Thymus (tissue), 11 donors: ENCODE measurements at regions not wholly inside any gene's neighbourhood (a gene's known extent, or its start where the extent isn't known, plus 50 kb on each side); places are given as distances from the start of the nearest gene placed in this dataset.

ENCODE experiments used
- DNase-seq, 9 donors: peaks; one replicate each; pipeline ENCODE4 v3.0.0-alpha.2; 2013; ENCODE audit warnings: low spot score in 9 of 9, low read depth in 6 of 9, missing footprints in 1 of 9
- H3K27ac ChIP-seq, 2 donors: one replicate each; pipeline ENCODE4 v1.5.1; 2013; ENCODE audit warnings: control low read depth in 1 of 2, low read depth in 1 of 2, low read length in 1 of 2, mild to moderate bottlenecking in 1 of 2, moderate library complexity in 1 of 2
- H3K27me3 ChIP-seq, 2 donors: one replicate each; pipeline ENCODE4 v1.5.1; 2013; ENCODE audit warnings: low read length in 1 of 2; ENCODE audit not compliant: control insufficient read depth in 2 of 2, insufficient read depth in 1 of 2
- H3K36me3 ChIP-seq, 2 donors: one replicate each; pipeline ENCODE4 v1.5.1; 2013; ENCODE audit warnings: low read length in 1 of 2, mild to moderate bottlenecking in 1 of 2, moderate library complexity in 1 of 2; ENCODE audit not compliant: control insufficient read depth in 2 of 2, insufficient read depth in 2 of 2
- H3K4me1 ChIP-seq, 2 donors: one replicate each; pipeline ENCODE4 v1.5.1; 2013; ENCODE audit warnings: low read length in 2 of 2; ENCODE audit not compliant: control insufficient read depth in 2 of 2, insufficient read depth in 2 of 2
- H3K4me3 ChIP-seq, 2 donors: one replicate each; pipeline ENCODE4 v1.5.1; 2013; ENCODE audit warnings: low read length in 2 of 2, control low read depth in 1 of 2, mild to moderate bottlenecking in 1 of 2
- H3K9me3 ChIP-seq, 2 donors: one replicate each; pipeline ENCODE4 v1.5.1; 2013; ENCODE audit warnings: low read length in 1 of 2, mild to moderate bottlenecking in 1 of 2; ENCODE audit not compliant: control insufficient read depth in 2 of 2, insufficient read depth in 1 of 2
- WGBS: extraction: QIAGEN DNeasy Blood & Tissue Kit; methylation state at CpG from one replicate; pipeline ENCODE4 v1.1.7; 2013; 5-methylcytosine and 5-hydroxymethylcytosine counted together
- donor health status: healthy.

GRCh38 chr12:94788298-94788697, 137.9 kb upstream of the TMCC3 start:
- no peak for DNase-seq
- WGBS = 97% methylated on average over 2 of the region's 2 CpGs
- Histone ChIP-seq H3K27me3 (no peaks in the 10 kb centered on the region), H3K27ac (no peak overlapping the region), H3K4me1 (peaks cover 0 to 10% of the 10 kb centered on the region in 2 donors), H3K4me3 (no peak overlapping the region), H3K36me3 (no peaks in the 10 kb centered on the region), H3K9me3 (no peaks in the 10 kb centered on the region)

- H3K4me3 ChIP-seq = no peak overlapping the region
- WGBS = 97% methylated on average over 6 of the region's 6 CpGs
These were observed 136.5 kb upstream of the TMCC3 start for GRCh38 chr12:94786906-94787305.

GRCh38 chr12:94783862-94784261, 133.5 kb upstream of the TMCC3 start:
- Histone ChIP-seq H3K27ac (no peak overlapping the region), H3K36me3 (no peaks in the 10 kb centered on the region), H3K27me3 (no peaks in the 10 kb centered on the region), H3K9me3 (no peaks in the 10 kb centered on the region), H3K4me3 (no peak overlapping the region), H3K4me1 (no peaks in the 10 kb centered on the region)
- 74% methylated on average over 1 of the region's 1 CpG for WGBS
- no peak for DNase-seq

More at GRCh38 chr12:94786906-94787305, 136.5 kb upstream of the TMCC3 start:
- no peak for DNase-seq
- Histone ChIP-seq H3K36me3 (no peaks in the 10 kb centered on the region), H3K27me3 (no peaks in the 10 kb centered on the region), H3K27ac (no peak overlapping the region), H3K4me1 (no peaks in the 10 kb centered on the region), H3K9me3 (no peaks in the 10 kb centered on the region)

GRCh38 chr12:94783343-94783742, 133.0 kb upstream of the TMCC3 start:
- Histone ChIP-seq H3K9me3 (no peaks in the 10 kb centered on the region), H3K36me3 (no peaks in the 10 kb centered on the region), H3K27ac (no peak overlapping the region), H3K27me3 (no peaks in the 10 kb centered on the region), H3K4me1 (no peaks in the 10 kb centered on the region), H3K4me3 (no peak overlapping the region)
- no peak for DNase-seq
- WGBS = 82% methylated on average over 3 of the region's 3 CpGs

GRCh38 chr12:94781835-94782234, 131.5 kb upstream of the TMCC3 start:
- no peaks in the 10 kb centered on the region for H3K36me3 ChIP-seq
- no peak overlapping the region for H3K4me3 ChIP-seq
- H3K9me3 ChIP-seq = no peaks in the 10 kb centered on the region
- no peak for DNase-seq
- H3K4me1 ChIP-seq = no peaks in the 10 kb centered on the region
- peaks cover 0 to 3% of the 10 kb centered on the region in 2 donors for H3K27me3 ChIP-seq
- WGBS = 94% methylated on average over 2 of the region's 2 CpGs
- H3K27ac ChIP-seq = no peak overlapping the region

- H3K27me3 ChIP-seq = peaks cover 0 to 3% of the 10 kb centered on the region in 2 donors
- no peaks in the 10 kb centered on the region for H3K36me3 ChIP-seq
- WGBS = 91% methylated on average over 6 of the region's 6 CpGs
- H3K4me3 ChIP-seq = no peak overlapping the region
- DNase-seq = peak in 1 of 9 donors; percentile 18
- no peaks in the 10 kb centered on the region for H3K4me1 ChIP-seq
- no peak overlapping the region for H3K27ac ChIP-seq
- no peaks in the 10 kb centered on the region for H3K9me3 ChIP-seq
These were observed 129.1 kb upstream of the TMCC3 start for GRCh38 chr12:94779485-94779884.

- H3K4me3 ChIP-seq = no peak overlapping the region
- DNase-seq = no peak
- peaks cover 0 to 4% of the 10 kb centered on the region in 2 donors for H3K9me3 ChIP-seq
- no peak overlapping the region for H3K27ac ChIP-seq
- 59% methylated on average over 5 of the region's 5 CpGs for WGBS
- H3K36me3 ChIP-seq = no peaks in the 10 kb centered on the region
- H3K4me1 ChIP-seq = no peaks in the 10 kb centered on the region
- peaks cover 0 to 3% of the 10 kb centered on the region in 2 donors for H3K27me3 ChIP-seq
These were observed 127.6 kb upstream of the TMCC3 start for GRCh38 chr12:94777936-94778335.

GRCh38 chr12:94775710-94776109, 125.4 kb upstream of the TMCC3 start:
- peaks cover 0 to 3% of the 10 kb centered on the region in 2 donors for H3K27me3 ChIP-seq
- no peaks in the 10 kb centered on the region for H3K4me1 ChIP-seq
- no peak overlapping the region for H3K27ac ChIP-seq
- no peaks in the 10 kb centered on the region for H3K36me3 ChIP-seq
- 88% methylated on average over 7 of the region's 7 CpGs for WGBS
- no peak for DNase-seq
- no peak overlapping the region for H3K4me3 ChIP-seq
- peaks cover 0 to 4% of the 10 kb centered on the region in 2 donors for H3K9me3 ChIP-seq

- no peak for DNase-seq
- Histone ChIP-seq H3K4me3 (no peak overlapping the region), H3K9me3 (peaks cover 0 to 4% of the 10 kb centered on the region in 2 donors), H3K4me1 (no peaks in the 10 kb centered on the region), H3K27me3 (peaks cover 2 to 3% of the 10 kb centered on the region in 2 donors), H3K27ac (no peak overlapping the region), H3K36me3 (no peaks in the 10 kb centered on the region)
- WGBS = 97% methylated on average over 5 of the region's 5 CpGs
These were observed 121.4 kb upstream of the TMCC3 start for GRCh38 chr12:94771741-94772140.

- H3K4me3 ChIP-seq = no peak overlapping the region
- WGBS = 97% methylated on average over 4 of the region's 4 CpGs
- H3K27ac ChIP-seq = no peak overlapping the region
- peaks cover 0 to 4% of the 10 kb centered on the region in 2 donors for H3K9me3 ChIP-seq
- H3K4me1 ChIP-seq = no peaks in the 10 kb centered on the region
- H3K36me3 ChIP-seq = no peaks in the 10 kb centered on the region
- DNase-seq = no peak
- H3K27me3 ChIP-seq = peaks cover 2 to 3% of the 10 kb centered on the region in 2 donors
These were observed 120.8 kb upstream of the TMCC3 start for GRCh38 chr12:94771199-94771598.
